Natural killer cell (primary cell): ENCODE measurements at regions not wholly inside any gene's neighbourhood (a gene's known extent, or its start where the extent isn't known, plus 50 kb on each side); places are given as distances from the start of the nearest gene placed in this dataset.

ENCODE experiments used
- ATAC-seq, 3 donors: fragments of 150-1000 bp in 2 of 3; fragments of 200-7000 bp in 1 of 3; cut with Tn5 transposase; 1 replicate in 1 of 3; 2 replicates in 2 of 3; pipeline ENCODE4 v1.10.0; 2021; ENCODE audit warnings: mild to moderate bottlenecking in 2 of 3, moderate library complexity in 2 of 3
- DNase-seq, 2 donors: peaks; one replicate each; pipeline versions ENCODE4 v3.0.0 to v3.0.0-alpha.2; 2013 to 2021; ENCODE audit warnings: mixed read lengths in 1 of 2
- H3K27ac ChIP-seq: one replicate; pipeline ENCODE4 v1.5.1; 2013; ENCODE audit warnings: mild to moderate bottlenecking, low read length
- H3K27me3 ChIP-seq: one replicate; pipeline ENCODE4 v1.6.1; 2013; ENCODE audit warnings: low read length; ENCODE audit not compliant: control insufficient read depth, insufficient read depth
- H3K36me3 ChIP-seq: one replicate; pipeline ENCODE4 v1.6.1; 2013; ENCODE audit warnings: low read length; ENCODE audit not compliant: control insufficient read depth, insufficient read depth
- H3K4me1 ChIP-seq: one replicate; pipeline ENCODE4 v1.6.1; 2013; ENCODE audit warnings: low read length; ENCODE audit not compliant: control insufficient read depth, insufficient read depth
- H3K4me3 ChIP-seq: one replicate; pipeline ENCODE4 v1.5.1; 2013; ENCODE audit warnings: low read length
- H3K9me3 ChIP-seq: one replicate; pipeline ENCODE4 v1.6.1; 2013; ENCODE audit warnings: low read length; ENCODE audit not compliant: control insufficient read depth, insufficient read depth
- H3K27ac Mint-ChIP-seq, 2 donors: one replicate each; pipeline ENCODE4 v1.8.0; 2022; ENCODE audit warnings: mild to moderate bottlenecking in 2 of 2, mixed read lengths in 2 of 2, moderate library complexity in 1 of 2
- H3K27me3 Mint-ChIP-seq, 2 donors: one replicate each; pipeline ENCODE4 v1.8.0; 2022; ENCODE audit warnings: low read depth in 2 of 2, mixed read lengths in 2 of 2
- H3K36me3 Mint-ChIP-seq: one replicate; pipeline ENCODE4 v1.8.0; 2022; ENCODE audit warnings: mixed read lengths
- H3K4me1 Mint-ChIP-seq, 2 donors: one replicate each; pipeline ENCODE4 v1.8.0; 2022; ENCODE audit warnings: mixed read lengths in 2 of 2
- H3K4me3 Mint-ChIP-seq: one replicate; pipeline ENCODE4 v1.8.0; 2022; ENCODE audit warnings: mild to moderate bottlenecking, moderate library complexity, mixed read lengths
- H3K9me3 Mint-ChIP-seq, 2 donors: one replicate each; pipeline ENCODE4 v1.8.0; 2022; ENCODE audit warnings: mixed read lengths in 2 of 2
- CTCF ChIP-seq: fragments of 200-600 bp; IDR thresholded peaks from one replicate; pipeline ENCODE4 v1.8.0; 2022; ENCODE audit warnings: antibody characterized with exemption
- WGBS: methylation state at CpG from one replicate; pipeline ENCODE4 v1.1.7; 2013; ENCODE audit warnings: missing lambda C conversion rate; ENCODE audit not compliant: insufficient coverage; 5-methylcytosine and 5-hydroxymethylcytosine counted together
- intact Hi-C: fragments of 100-400 bp; cut with micrococcal nuclease; formaldehyde crosslinking; loops from one replicate; pipeline ENCODE4 v1.14.2; 2022

DNA sequence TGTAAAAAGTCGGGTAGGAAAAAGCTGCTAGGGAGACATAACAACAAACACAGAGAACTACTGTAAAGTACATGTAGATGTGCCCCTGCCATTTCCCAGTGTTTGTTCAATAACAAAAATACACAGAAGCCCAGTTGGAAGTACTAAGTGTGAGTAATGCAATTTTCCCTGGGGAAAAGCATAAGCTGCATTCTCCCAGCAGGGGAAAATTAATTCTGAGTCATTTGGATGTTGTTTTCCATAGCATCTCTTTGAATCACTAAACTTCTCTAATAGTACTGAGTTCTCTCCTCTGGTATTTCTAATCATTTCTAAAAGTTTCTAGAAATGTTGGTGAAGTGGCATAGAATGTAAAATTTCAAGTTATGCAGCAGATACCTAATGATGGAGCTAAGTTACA, 1114.9 kb downstream of the C4orf33 start:
- no peak overlapping the region for H3K27ac Mint-ChIP-seq
- no CpG with 5 or more reads among the region's 1 CpG for WGBS

DNA sequence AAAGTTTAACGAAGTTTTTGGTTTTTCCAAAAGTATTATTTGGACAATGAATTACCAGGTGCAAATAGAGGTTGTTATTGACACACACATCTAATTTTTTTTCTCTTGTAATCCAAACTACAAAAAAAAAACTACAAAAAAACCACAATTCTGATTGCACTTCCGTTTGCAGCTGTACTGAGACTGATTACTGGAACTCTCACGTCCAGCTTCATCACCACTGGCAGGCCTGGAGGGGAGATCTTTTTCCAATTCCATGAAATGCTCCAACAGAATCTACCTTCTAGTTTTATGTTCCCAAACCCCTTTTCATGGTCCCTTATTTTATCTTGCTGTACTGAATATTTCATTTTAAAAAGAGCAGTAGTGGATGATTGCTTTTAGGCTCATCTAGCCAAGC, 1118.3 kb downstream of the C4orf33 start:
- Histone ChIP-seq H3K4me1 (no peaks in the 10 kb centered on the region), H3K27ac (no peak overlapping the region), H3K27me3 (no peaks in the 10 kb centered on the region), H3K9me3 (no peaks in the 10 kb centered on the region), H3K36me3 (no peaks in the 10 kb centered on the region), H3K4me3 (no peak overlapping the region)
- DNase-seq: no peak
- no peak for TF ChIP-seq CTCF
- Mint-ChIP-seq H3K4me3 (no peak overlapping the region), H3K9me3 (peaks cover 0 to 6% of the 10 kb centered on the region in 2 donors), H3K27ac (no peak overlapping the region), H3K36me3 (no peaks in the 10 kb centered on the region), H3K4me1 (no peaks in the 10 kb centered on the region), H3K27me3 (no peaks in the 10 kb centered on the region)
- WGBS: 25% methylated on average over 2 of the region's 3 CpGs
- intact Hi-C loops: no loop called here
- no peak for ATAC-seq

More for the DNA sequence above, 1114.9 kb downstream of the C4orf33 start:
- peaks cover 0 to 6% of the 10 kb centered on the region in 2 donors for H3K9me3 Mint-ChIP-seq
- H3K4me3 Mint-ChIP-seq: no peak overlapping the region
- no peaks in the 10 kb centered on the region for H3K4me1 Mint-ChIP-seq
- H3K27me3 Mint-ChIP-seq: no peaks in the 10 kb centered on the region
- H3K27ac ChIP-seq: no peak overlapping the region
- no peak for TF ChIP-seq CTCF
- H3K36me3 ChIP-seq: no peaks in the 10 kb centered on the region
- ATAC-seq: no peak
- no peaks in the 10 kb centered on the region for H3K4me1 ChIP-seq
- H3K27me3 ChIP-seq: no peaks in the 10 kb centered on the region
- H3K9me3 ChIP-seq: no peaks in the 10 kb centered on the region
- H3K36me3 Mint-ChIP-seq: no peaks in the 10 kb centered on the region
- no peak overlapping the region for H3K4me3 ChIP-seq
- intact Hi-C loops: no loop called here
- DNase-seq: no peak

- Mint-ChIP-seq H3K27ac (no peak overlapping the region), H3K36me3 (peaks cover 9% of the 10 kb centered on the region), H3K4me3 (no peak overlapping the region), H3K27me3 (no peaks in the 10 kb centered on the region), H3K9me3 (peaks cover 5 to 18% of the 10 kb centered on the region in 2 donors), H3K4me1 (no peaks in the 10 kb centered on the region)
- DNase-seq (peak in 1 of 2 donors; percentile 2), ATAC-seq (no peak)
- no peak overlapping the region for H3K4me3 ChIP-seq
- 50% methylated on average over 1 of the region's 3 CpGs for WGBS
- no peaks in the 10 kb centered on the region for H3K36me3 ChIP-seq
- no peak overlapping the region for H3K27ac ChIP-seq
- no peaks in the 10 kb centered on the region for H3K9me3 ChIP-seq
- intact Hi-C loops: no loop called here
- no peaks in the 10 kb centered on the region for H3K27me3 ChIP-seq
- H3K4me1 ChIP-seq: no peaks in the 10 kb centered on the region
- no peak for TF ChIP-seq CTCF
These were observed 1137.6 kb downstream of the C4orf33 start for GRCh38 chr4:130233377-130234047.

GRCh38 chr4:130238121-130238520, 1142.2 kb downstream of the C4orf33 start:
- no CpG with 5 or more reads among the region's 3 CpGs for whole genome bisulfite sequencing
- intact Hi-C loops: no loop called here
- H3K36me3 ChIP-seq: no peaks in the 10 kb centered on the region
- Mint-ChIP-seq H3K27ac (no peak overlapping the region), H3K4me1 (no peaks in the 10 kb centered on the region), H3K9me3 (peaks cover 5 to 24% of the 10 kb centered on the region in 2 donors), H3K27me3 (no peaks in the 10 kb centered on the region), H3K4me3 (no peak overlapping the region), H3K36me3 (peaks cover 9% of the 10 kb centered on the region)
- no peak overlapping the region for H3K4me3 ChIP-seq
- ATAC-seq: no peak
- no peak for DNase-seq
- no peak for TF ChIP-seq CTCF
- no peaks in the 10 kb centered on the region for H3K9me3 ChIP-seq
- H3K27me3 ChIP-seq: no peaks in the 10 kb centered on the region
- H3K4me1 ChIP-seq: no peaks in the 10 kb centered on the region
- H3K27ac ChIP-seq: no peak overlapping the region
